ENCODE measurements at regions not wholly inside any gene's neighbourhood (a gene's known extent, or its start where the extent isn't known, plus 50 kb on each side); places are given as distances from the start of the nearest gene placed in this dataset.
"Not testable (repeated sequence)": the region's sequence is repeated elsewhere in the genome, so short reads cannot be mapped to it uniquely, and the experiment has no call there.

DNA sequence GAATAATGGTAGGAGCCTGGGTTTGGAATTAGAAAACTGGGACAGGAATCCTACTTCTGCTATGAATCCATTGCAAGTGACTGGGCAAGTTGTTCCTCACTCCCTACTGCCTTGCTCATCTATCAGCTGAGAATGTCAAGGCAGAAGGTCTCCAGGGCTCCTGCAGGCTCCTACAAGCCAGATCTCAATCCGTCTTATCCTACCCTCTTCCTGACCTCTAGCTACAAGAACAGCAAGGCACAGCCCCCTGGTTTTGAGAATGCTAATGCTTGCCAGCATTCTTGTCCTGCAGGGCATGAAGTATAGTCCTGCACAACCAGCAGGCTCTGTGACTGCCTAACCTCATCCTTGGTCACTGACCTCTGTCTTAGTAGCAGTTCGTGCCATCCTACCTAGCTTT is 141.9 kb upstream of the TNP1 start:
- DNase-seq = no peak

DNA sequence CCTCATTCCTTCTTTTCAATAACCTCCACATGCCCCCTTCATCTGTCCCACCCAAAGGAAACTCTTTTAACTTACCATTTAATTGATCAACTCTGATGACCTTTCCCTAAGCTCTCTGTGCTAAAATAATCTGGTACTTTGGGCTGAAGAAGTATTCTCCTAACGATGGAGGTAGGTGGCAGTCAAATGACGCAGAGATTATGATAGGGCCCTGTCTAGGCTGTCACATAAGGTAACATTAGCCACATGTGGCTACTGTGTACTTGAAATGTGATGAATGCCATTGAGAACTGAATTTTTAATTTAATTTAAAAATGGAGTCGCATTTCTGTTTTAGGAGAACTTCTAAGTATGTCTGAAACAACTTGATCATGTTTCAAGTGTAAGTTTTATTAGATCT is 140.5 kb upstream of the TNP1 start:
- no peak for DNase-seq

DNA sequence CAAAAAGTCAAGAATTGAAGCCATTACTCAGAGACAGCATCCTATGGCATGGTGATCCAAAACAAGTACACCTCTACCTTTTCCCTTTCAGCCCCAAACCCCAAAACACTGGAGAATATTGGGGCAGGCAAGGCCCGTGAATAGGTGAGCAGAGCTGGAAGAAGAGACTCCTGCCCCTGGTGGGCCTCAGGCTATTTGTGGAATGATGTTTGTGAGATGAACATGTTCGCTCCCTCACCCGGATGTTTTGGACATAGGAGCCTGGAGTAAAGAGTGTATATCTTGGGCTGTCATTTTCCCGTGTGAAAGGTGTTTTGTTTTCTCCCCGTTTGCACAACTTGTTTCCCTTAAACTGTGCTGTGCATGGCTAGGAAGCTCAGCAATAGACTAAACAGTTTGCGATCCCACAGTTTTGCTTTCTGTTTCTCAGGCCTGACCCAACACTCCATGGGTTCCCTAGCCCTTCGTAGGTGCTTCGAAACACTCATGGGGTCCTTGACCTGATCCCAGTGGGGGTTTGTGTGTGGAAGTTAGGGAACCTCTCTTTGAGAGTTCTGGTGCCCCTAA is 136.5 kb upstream of the TNP1 start:
- DNase-seq = no peak

DNA sequence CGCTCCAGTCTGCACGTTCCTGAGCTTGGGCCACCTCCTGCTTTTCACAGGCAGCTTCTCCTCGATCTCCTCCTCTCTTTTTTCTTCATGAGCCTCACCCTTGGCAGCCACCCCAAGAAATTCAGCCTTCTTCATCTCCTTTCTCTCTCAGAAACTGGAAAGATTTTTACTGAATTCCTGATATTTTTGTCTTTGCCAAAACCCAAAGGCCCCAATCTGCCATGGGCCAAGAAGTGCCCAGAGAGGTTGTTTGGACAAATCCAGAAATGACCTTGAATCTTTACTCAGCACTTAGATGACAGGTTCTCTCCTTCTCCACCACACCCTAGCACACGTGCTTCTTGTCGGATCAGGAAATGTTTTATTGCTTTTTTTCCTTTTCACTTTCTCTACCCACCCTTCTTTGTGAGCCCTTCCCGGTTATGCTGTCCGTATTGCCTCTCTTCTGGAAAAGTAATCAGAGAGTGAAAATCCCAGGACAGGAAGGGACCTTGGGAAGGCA is 134.5 kb upstream of the TNP1 start:
- no peak for DNase-seq

DNA sequence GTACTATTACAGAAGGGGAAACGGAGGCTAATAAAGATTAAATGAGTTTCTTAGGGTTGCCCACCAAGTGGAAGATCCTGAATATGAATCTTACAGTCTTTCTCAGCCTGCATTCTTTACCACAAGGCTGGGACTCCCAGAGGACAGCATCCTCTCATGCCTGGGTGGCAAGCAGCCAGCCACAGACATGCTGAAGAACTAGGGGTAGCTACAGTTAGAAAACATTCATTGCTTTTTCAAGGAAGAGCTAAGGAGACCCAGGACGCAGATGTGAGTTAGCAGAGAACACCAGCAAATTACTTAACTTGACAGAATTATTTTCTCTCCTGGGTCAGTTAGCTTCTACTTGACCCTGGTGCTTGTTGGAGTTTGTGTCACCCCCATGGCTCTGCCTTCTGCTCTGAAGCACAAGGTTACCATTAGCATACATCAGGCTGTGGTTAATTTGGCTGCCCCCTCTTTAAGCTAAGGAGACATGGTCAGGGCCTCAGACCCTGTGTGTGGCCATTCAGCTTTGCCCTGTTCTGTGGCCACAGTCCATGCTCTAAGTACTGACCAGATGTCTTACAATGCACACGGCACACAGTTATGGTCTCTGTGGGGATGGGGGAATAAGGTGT is 132.3 kb upstream of the TNP1 start:
- no peak for DNase-seq

DNA sequence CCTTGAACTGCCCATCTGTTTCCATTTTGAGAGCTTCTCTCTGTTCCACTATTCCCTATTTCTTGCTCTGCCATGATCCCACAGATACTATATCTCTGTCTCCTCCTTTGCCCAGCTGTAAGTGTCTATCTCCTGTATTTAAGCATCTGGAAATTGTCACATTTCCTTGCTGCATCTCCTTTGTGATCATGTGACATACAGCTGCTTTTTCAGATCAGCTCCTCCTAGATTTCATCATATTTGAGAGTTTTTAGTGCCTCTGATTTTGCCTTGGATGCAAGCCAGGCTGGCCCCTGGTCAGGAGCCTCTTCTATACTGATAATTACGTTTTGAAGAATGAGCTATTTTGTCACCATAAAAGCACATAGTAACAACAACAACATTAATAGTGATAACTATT is 131.7 kb upstream of the TNP1 start:
- DNase-seq = no peak

DNA sequence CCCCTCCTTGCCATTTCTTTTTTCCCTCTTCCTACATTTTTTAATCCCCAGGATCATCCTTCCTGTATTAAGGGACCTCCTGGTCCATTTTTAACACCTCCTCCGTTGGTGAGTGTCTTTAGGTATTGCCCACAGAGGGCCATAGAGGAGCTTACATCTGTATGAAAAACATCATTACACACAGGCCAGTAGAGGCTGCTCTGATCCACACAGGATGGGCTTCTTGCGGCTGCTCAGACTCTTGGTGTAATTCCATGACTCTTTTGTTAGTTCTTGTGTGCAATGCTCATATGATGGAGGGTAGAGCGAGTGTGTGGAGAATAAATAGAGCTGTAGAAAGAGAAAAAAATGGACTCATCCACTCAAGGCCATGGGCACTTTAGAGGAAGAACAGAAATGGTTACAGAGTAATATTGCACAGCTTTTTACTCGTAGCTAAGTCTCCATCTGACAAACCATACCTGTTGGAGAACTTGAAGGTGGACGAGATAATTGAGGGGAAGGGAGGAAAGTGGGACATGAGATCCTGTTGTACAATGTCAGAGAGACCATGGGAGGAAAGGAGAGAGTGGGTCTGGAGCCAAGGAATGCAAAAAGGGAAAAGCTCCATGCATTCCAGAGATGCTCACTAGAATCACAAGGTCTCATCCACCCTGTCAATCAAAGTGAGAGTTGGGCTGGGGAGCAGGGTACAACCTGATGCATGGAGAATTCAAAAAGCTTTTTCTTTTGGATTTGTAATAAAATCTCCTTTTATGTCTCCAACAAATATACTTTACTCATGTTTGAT is 129.7 kb upstream of the TNP1 start:
- no peak for DNase-seq

DNA sequence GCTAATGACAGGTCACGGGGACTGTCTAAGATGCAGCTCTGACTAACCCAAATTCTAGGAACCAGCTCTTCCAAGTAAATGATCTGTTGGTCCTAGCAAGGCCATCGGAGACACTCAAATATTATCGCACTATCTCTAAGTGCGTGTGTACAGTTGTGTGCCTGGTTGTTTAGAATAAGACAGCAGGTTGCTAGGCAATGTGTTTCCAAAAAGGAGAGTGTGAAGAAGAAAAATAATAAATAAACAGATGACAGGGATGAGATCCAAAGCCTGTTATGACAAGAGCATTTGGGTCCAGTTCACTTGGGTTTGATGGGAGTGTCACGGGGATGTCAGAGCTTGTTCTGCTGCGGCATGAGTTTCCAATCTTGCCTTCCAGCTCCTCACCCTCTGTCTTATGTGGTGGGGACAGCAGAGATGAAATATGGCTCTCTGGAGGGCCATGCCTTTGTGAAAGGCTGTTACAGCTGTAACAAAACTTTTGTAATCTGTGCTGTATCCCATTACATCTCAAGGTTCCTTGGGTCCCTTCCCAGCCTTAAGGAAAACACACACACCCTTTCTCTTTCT is 127.5 kb upstream of the TNP1 start:
- no peak for DNase-seq

DNA sequence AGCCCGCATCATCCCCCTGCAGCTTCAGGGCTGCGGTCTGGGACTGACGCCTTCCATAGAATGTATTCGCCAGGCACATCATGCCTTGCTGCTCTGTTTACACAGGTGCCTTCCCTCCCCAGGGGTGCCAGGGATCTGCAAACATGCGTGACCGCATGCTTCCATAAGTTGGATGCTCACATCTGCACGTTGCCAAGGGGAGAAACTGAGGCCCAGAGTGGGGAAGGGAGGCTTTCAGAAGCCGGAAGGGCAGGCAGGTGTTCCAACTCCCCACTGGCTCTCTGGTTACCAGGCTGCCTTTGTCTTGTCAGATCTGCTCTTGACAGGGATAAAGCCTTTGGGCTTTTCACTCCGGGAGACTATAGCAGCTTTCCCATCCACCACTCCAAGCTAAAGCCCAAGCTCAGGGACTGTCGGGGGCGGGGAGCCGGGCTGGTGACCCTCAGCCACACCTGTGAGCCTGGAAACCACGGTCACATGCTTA is 125.8 kb upstream of the TNP1 start:
- no peak for DNase-seq

DNA sequence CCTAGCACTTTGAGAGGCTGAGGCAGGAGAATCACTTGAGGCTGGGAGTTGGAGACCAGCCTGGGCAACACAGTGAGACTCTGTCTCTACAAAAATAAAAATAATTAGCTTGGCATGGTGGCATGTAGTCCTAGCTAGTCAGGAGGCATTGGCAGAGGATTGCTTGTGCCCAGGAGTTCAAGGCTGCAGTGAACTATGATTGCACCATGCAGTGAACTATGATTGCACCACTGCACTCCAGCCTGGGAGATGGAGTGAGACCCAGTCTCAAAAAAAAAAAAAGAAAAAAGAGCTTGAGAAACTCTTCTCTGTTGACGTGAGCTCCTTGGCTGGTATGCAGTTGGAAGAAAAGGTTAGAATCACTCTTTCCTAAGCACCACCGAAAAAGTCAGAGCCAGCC is 125.1 kb upstream of the TNP1 start:
- no peak for DNase-seq

DNA sequence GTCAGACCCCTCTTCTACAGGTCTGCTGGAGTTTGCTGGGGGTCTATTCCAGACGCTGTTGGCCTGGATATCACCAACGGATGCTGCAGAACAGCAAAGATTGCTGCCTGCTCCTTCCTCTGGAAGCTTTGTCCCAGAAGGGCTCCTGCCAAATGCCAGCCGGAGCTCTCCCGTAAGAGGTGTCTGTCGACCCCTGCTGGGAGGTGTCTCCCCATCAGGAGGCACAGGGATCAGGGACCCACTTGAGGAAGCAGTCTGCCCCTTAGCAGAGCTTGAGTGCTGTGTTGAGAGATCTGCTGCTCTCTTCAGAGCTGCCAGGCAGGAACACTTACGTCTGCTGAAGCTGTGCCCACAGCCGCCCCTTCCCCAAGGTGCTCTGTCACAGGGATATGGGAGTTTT is 122.1 kb upstream of the TNP1 start:
- not testable (repeated sequence) for DNase-seq

DNA sequence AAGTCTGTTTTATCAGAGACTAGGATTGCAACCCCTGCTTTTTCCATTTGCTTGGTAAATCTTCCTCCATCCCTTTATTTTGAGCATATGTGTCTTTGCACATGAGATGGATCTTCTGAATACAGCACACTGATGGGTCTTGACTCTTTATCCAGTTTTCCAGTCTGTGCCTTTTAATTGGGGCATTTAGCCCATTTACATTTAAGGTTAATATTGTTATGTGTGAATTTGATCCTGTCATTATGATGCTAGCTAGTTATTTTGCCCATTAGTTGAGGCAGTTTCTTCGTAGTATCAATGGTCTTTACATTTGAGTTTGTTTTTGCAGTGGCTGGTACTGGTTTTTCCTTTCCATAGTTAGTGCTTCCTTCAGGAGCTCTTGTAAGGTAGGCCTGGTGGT is 120.6 kb upstream of the TNP1 start:
- DNase-seq = not testable (repeated sequence)

DNA sequence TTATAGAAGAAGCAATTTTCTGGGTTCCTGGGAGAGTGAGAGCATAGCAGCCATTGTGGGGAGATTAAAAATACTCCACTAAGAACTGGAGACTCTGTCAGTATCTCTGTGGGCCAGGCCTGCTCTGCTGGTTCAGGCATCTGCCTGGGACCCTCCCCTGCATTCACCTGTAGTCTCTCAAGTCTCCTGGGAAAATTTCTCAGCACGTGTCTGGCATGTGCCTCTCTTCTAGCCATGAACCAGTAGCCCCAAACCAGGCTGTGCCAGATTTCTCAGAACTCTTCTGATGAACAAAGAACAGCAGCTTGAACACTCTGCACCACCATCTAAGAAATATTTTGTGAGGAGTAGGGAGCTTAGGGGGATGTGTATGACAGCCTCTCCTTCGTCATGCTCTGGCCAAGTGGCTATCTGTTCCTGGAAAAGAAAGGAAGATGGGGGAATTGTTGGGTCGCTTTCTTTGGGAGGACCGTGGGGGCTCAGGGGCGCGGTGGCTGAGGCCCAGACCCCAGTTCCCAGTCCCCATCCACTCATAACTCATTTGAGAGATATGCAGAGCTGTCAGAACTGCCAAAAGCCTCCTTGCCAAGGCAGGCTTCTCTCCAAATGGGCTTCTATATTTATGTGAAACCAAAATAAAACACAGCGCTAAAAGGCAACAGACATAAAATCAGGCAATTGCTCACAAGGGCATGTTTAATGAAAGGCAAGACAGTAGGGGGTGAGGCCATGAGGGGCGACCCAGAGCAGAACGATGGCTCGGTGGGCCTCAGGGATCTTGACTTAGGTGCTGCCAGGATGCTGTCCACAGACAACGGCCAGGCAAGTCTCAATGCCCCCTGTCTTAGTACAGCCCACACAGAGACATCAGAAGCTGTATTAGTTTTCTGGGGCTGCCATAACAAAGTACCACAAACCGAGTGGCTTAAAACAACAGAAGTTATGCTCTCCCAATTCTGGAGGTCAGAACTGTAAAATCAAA is 114.7 kb upstream of the TNP1 start:
- DNase-seq = no peak

DNA sequence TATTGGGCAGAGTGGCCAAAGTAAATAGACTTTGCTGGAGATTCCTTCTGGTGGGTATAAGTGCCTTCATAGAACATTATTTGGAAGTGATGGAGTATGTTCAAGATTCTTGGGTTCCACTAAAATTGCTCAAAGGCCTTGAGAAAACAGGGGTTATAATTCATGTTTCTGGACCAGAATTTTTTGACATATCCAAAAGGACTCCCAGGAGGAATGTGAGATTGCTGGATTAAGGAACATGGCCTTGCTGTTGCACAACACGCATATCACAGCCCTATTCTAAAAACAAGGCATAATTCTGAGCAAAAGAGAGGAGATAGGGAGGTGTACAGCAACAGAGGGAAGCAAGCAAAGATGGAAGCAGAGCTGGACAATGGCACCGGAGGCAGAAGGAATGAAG is 111.7 kb upstream of the TNP1 start:
- no peak for DNase-seq

DNA sequence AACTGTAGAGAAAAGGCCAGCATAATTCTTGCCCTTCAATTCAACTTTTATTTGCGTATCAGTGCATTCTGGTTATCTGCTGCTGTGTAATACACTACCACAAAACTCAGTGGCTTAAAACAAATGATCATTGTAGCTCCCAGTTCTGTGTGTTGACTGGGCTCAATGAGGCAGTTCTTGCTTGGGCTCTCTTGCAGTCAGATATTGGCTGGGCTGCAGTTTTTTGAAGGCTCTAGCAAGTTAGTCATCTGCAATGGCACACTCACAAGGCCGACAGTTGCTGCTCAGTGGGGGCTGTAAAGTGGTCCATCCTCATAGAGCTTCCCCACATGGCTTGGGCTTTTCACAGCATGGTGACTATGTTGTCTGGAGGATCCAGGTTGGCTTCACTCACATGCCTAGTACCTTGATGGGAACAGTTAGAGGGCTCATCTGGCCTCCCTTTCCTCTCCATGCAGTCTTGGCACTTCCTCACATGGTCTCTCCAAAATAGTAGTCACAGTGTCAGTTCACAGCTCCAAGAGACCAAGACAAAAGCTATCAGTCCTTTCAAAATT is 110.6 kb upstream of the TNP1 start:
- DNase-seq = no peak

DNA sequence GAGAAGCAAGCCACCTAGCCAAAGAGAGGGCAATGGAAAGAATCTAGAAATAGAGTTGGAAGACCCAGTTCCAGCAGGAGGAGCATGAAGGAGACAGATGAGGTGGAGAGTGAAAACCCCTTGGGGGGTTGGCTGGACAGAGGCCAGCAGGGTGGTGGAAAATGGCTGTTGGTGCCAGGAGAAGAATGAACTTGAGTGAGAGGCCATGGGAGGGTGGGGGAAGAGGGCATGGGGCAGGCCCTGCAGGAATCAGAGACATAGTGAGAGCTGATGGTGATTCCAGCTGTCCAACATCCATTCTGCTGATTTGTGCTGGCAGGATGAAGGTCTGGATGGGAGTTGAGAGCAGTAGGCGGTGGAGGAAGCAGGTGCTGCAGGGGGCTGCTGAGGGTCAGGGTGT is 108.0 kb upstream of the TNP1 start:
- DNase-seq = no peak

DNA sequence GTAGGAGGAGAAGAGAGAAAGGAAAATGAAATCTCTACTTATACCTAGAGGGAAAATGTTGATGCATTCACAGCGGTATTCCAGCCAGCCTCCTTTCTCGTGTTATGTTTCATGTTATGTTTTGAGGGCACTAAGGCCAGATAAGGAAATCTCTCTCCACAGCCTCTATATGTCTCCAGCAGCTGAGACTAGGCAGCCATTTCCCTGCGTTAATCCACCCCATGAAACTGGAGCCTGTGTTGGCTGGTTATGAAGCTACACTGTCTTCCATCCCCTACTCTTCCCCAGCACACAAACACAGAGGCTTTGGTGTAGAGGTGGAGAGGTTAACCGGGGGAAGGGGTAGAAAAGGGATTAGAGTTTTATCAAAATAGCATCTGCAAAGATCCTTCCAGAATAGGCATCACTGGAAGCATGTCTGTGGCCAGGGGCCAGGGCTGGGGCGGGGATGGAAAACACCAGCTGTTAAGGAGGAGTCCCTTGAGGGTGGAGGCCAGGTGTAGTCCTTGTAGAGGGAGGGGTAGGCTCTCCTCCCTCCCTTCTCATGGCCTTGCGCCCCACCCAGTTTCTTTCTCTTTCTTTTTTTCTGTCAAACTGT is 100.9 kb upstream of the TNP1 start:
- DNase-seq = no peak

DNA sequence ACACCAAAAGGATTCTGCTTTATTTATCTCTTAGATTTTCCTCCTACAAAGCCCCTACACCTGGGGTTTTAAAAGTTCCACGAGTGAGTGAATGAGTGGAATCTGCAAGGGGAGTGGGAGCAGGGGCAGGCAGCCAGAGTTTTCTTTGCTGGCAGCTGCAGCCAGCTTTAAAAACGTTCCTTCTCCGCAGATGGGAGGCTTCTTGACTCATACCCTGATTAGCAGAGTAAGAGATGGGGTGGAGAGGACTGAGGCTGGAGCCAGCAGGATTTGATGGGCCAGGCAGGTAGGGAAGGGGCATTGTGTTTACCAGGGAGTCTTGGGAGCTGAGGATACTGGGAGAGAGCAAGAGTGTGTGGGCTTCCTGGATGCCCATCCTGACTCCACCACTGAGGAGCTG is 99.6 kb upstream of the TNP1 start:
- no peak for DNase-seq

DNA sequence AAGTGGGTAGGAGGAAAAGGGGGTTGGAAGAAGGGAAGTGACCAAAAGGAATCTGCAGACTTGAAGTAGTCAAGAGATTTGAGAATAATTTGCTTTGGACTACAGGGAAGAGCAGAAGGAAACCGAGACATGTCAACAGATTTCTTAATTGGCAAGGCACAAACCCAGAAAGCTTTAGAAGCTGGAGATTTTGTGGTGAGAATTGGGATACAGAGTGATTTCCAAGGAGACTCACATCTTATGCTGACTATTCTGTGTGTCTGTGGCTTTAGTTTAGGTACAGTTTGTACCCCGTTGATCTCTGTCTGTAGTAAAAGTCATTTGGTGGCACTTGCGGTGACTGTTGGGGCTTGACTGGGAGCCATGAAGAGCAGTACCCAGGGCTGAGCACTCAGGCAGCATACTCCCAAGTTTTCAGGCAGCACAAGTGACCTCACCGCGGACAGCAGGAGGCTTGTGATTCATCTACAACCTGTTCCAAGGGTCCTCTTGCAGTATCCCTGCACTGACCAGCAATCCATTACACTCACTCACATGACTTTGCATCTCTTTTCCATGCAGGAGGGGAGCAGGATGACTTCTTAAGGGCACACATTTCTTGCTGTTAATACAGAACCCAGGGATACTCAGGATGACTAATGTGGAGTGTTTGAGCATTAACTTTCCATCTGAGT is 97.1 kb upstream of the TNP1 start:
- DNase-seq = no peak

DNA sequence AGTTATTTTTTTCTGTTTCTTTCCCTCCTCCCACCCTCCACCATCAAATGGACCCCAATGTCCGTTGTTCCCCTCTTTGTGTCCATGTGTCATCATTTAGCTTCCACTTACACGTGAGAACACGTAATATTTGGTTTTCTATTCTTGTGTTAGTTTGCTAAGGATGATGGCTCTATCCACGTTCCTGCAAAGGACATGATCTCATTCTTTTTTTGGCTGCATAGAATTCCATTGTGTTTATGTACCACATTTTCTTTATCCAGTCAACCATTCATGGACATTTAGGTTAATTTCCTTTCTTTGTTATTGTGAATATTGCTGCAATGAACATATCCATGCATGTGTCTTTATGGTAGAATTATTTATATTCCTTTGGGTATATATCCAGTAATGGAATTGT is 91.3 kb upstream of the TNP1 start:
- no peak for DNase-seq

DNA sequence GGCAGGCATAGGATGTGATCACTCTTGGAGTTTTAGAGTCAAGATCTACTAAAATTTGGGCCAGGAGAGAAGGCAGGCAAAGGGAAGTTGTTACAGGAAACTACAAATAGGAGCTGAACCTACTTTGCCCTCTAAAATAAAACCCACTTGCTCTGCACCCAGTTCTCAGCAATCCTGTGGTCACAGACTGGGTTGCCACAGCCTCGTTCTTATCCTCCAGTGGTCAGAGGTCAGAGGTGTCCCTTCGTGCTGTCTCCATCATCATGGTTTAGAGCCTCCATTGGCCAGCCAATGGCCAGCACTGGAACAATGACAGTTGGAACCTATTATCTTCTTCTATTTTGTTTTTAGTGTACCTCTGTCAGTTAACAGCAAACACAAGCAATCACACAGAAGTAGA is 90.7 kb upstream of the TNP1 start:
- no peak for DNase-seq

Measured in NCI-H1048 (cell line).